ENCODE measurements at regions not wholly inside any gene's neighbourhood (a gene's known extent, or its start where the extent isn't known, plus 50 kb on each side); places are given as distances from the start of the nearest gene placed in this dataset.

DNA sequence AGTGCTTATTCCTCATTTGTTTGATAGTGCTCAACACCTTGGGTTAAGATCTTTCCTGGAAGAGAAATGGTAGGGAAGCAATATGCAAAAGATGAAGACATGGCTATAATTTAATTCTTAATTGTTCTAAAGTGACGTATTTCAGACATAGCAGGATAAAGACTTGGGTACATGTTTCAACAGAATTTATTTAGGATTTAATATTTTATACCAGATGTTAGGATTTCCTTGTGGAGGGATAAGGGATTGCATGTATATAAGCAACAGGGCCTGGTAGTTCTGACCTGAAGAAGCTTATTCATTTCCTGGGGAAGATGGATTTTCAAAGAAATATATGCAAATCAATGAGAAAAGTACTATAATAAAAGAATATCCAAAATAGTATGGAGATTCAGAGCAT lies 163.8 kb downstream of the FAT3 start:
- BruUV-seq (replicated peaks) = no TSS peak
- no peak overlapping the region for H3K4me3 ChIP-seq (ENCODE audit: low read length)
- no peak overlapping the region for H3K9ac ChIP-seq (ENCODE audit: low read length)
- H3K36me3 ChIP-seq (ENCODE audit: low read depth, low read length) = no peaks in the 10 kb centered on the region
- H3F3A ChIP-seq (ENCODE audit: low read length, unreplicated experiment) = no peaks in the 10 kb centered on the region
- H3K79me2 ChIP-seq (ENCODE audit: low read length) = no peaks in the 10 kb centered on the region
- H3K4me2 ChIP-seq (ENCODE audit: low read length) = no peak overlapping the region
- H3K9me2 ChIP-seq (replicated peaks; ENCODE audit: low read length) = no peaks in the 10 kb centered on the region
- CTCF ChIA-PET = no interaction called here
- TF ChIP-seq, protein P1, sequence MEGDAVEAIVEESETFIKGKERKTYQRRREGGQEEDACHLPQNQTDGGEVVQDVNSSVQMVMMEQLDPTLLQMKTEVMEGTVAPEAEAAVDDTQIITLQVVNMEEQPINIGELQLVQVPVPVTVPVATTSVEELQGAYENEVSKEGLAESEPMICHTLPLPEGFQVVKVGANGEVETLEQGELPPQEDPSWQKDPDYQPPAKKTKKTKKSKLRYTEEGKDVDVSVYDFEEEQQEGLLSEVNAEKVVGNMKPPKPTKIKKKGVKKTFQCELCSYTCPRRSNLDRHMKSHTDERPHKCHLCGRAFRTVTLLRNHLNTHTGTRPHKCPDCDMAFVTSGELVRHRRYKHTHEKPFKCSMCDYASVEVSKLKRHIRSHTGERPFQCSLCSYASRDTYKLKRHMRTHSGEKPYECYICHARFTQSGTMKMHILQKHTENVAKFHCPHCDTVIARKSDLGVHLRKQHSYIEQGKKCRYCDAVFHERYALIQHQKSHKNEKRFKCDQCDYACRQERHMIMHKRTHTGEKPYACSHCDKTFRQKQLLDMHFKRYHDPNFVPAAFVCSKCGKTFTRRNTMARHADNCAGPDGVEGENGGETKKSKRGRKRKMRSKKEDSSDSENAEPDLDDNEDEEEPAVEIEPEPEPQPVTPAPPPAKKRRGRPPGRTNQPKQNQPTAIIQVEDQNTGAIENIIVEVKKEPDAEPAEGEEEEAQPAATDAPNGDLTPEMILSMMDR (conservative IDR thresholded peaks at IDR 0.05; ENCODE audit: low read depth, low read length) = peak; percentile 39; the same call in 1 of the 2 replicates
- TF ChIP-seq EZH2phosphoT487 (IDR thresholded peaks at IDR 0.05; ENCODE audit: borderline replicate concordance, low read length) = no peak
- H3K9me3 ChIP-seq (ENCODE audit: low read length) = no peaks in the 10 kb centered on the region; the same call in 1 of the 2 replicates
- H4K20me1 ChIP-seq (ENCODE audit: low read length) = no peaks in the 10 kb centered on the region
- intact Hi-C loops (cut with micrococcal nuclease) = no loop called here
- peaks cover 11% of the 10 kb centered on the region; the same call in 1 of the 2 replicates for H3K4me1 ChIP-seq (ENCODE audit: insufficient read depth, low read length)
- POLR2A ChIA-PET (ENCODE audit: unreplicated experiment) = no interaction called here
- ATAC-seq (no peak), DNase-seq (peak; percentile 9)
- no peak overlapping the region for H2AFZ ChIP-seq (ENCODE audit: low read length)
- H3K27ac ChIP-seq (ENCODE audit: low read length) = no peak overlapping the region
- H3K27me3 ChIP-seq (ENCODE audit: low read length) = no peaks in the 10 kb centered on the region; the same call in 1 of the 2 replicates

DNA sequence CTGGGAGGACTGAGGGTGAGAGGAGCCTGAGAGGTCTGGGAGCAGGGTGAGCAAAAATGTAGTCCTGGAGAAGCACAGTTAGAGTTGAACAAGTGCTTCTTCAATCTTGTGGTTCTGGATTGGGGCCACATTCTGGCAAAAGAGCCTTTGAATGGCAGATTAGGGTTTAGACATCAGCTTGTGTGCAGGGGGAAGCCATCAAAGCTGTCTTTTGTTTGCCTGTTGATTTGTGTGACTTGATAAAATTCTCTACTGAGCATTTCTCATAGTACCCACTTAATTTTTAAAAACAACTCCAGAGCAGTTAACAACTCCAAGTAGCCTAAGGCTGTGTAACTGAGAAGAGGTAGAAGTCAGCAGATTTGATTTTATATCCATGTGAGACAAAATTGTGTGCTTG lies 166.2 kb downstream of the FAT3 start:
- no TSS peak for BruUV-seq (replicated peaks)

DNA sequence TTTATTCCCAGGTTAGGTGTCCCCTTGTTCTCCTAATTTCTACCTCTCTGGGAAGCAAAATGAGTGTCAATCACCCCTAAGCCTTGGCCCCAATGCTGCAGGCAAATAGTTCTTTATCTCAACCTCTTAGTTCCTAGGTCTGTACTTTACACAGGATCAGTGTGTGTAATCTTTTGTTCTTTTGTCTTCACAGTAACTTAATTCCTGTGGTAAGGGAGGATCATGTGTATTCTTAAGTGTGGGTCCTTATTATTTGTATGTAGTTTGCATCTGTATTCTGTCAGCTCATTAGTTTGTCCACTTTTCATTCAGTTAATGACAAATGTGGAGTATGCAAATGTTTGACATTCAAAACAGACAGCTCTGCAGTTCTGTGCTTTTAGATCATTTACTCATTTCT lies 166.7 kb downstream of the FAT3 start:
- Histone ChIP-seq H3K36me3 (ENCODE audit: low read depth, low read length) (no peaks in the 10 kb centered on the region), H3K79me2 (ENCODE audit: low read length) (no peaks in the 10 kb centered on the region), H3K4me3 (ENCODE audit: low read length) (no peak overlapping the region), H3K27ac (ENCODE audit: low read length) (no peak overlapping the region), H3K9me2 (replicated peaks; ENCODE audit: low read length) (no peaks in the 10 kb centered on the region), H3K4me2 (ENCODE audit: low read length) (no peak overlapping the region), H3K27me3 (ENCODE audit: low read length) (no peaks in the 10 kb centered on the region; the same call in 1 of the 2 replicates), H3F3A (ENCODE audit: low read length, unreplicated experiment) (no peaks in the 10 kb centered on the region), H4K20me1 (ENCODE audit: low read length) (no peaks in the 10 kb centered on the region), H3K4me1 (ENCODE audit: insufficient read depth, low read length) (no peaks in the 10 kb centered on the region), H3K9ac (ENCODE audit: low read length) (no peak overlapping the region), H2AFZ (ENCODE audit: low read length) (no peak overlapping the region), H3K9me3 (ENCODE audit: low read length) (no peaks in the 10 kb centered on the region; the same call in 1 of the 2 replicates)
- CTCF ChIA-PET = no interaction called here
- DNase-seq = no peak
- POLR2A ChIA-PET (ENCODE audit: unreplicated experiment) = no interaction called here
- TF ChIP-seq EZH2 (IDR thresholded peaks at IDR 0.05; ENCODE audit: low read length, unreplicated experiment) (no peak), EZH2phosphoT487 (IDR thresholded peaks at IDR 0.05; ENCODE audit: borderline replicate concordance, low read length) (no peak)
- TF ChIP-seq, protein P1 (conservative IDR thresholded peaks at IDR 0.05; ENCODE audit: low read depth, low read length) = no peak
- no TSS peak for BruUV-seq (replicated peaks)
- intact Hi-C loops (cut with micrococcal nuclease) = no loop called here
- ATAC-seq = no peak

More for the DNA sequence above, 166.2 kb downstream of the FAT3 start:
- intact Hi-C loops (cut with micrococcal nuclease) = no loop called here
- TF ChIP-seq EZH2phosphoT487 (IDR thresholded peaks at IDR 0.05; ENCODE audit: borderline replicate concordance, low read length) (no peak), EZH2 (IDR thresholded peaks at IDR 0.05; ENCODE audit: low read length, unreplicated experiment) (no peak)
- TF ChIP-seq, protein P1 (conservative IDR thresholded peaks at IDR 0.05; ENCODE audit: low read depth, low read length) = no peak
- DNase-seq = no peak
- Histone ChIP-seq H3K9ac (ENCODE audit: low read length) (no peak overlapping the region), H3K4me3 (ENCODE audit: low read length) (no peak overlapping the region), H3K9me2 (replicated peaks; ENCODE audit: low read length) (no peaks in the 10 kb centered on the region), H3K27me3 (ENCODE audit: low read length) (no peaks in the 10 kb centered on the region; the same call in 1 of the 2 replicates), H3F3A (ENCODE audit: low read length, unreplicated experiment) (no peaks in the 10 kb centered on the region), H2AFZ (ENCODE audit: low read length) (no peak overlapping the region), H3K4me1 (ENCODE audit: insufficient read depth, low read length) (no peaks in the 10 kb centered on the region), H3K4me2 (ENCODE audit: low read length) (no peak overlapping the region), H3K79me2 (ENCODE audit: low read length) (no peaks in the 10 kb centered on the region), H3K9me3 (ENCODE audit: low read length) (no peaks in the 10 kb centered on the region; the same call in 1 of the 2 replicates), H3K27ac (ENCODE audit: low read length) (no peak overlapping the region), H4K20me1 (ENCODE audit: low read length) (no peaks in the 10 kb centered on the region), H3K36me3 (ENCODE audit: low read depth, low read length) (no peaks in the 10 kb centered on the region)
- POLR2A ChIA-PET (ENCODE audit: unreplicated experiment) = no interaction called here
- CTCF ChIA-PET = no interaction called here
- no peak for ATAC-seq
